BE2C (cell line): ENCODE measurements at regions not wholly inside any gene's neighbourhood (a gene's known extent, or its start where the extent isn't known, plus 50 kb on each side); places are given as distances from the start of the nearest gene placed in this dataset.
"Not testable (repeated sequence)": the region's sequence is repeated elsewhere in the genome, so short reads cannot be mapped to it uniquely, and the experiment has no call there.

Experiments used
- DNase-seq: peaks from one replicate; pipeline ENCODE4 v3.0.0-alpha.2; 2020
- H3K27me3 ChIP-seq: fragments of 250-450 bp; sonication (Bioruptor Pico); 2 replicates; pipeline ENCODE4 v1.5.1; 2020; ENCODE audit warnings: mild to moderate bottlenecking
- H3K36me3 ChIP-seq: fragments of 250-450 bp; sonication (Bioruptor Pico); 2 replicates; pipeline ENCODE4 v1.5.1; 2020; ENCODE audit warnings: mild to moderate bottlenecking
- H3K4me1 ChIP-seq: fragments of 250-450 bp; sonication (Bioruptor Pico); 2 replicates; pipeline ENCODE4 v1.5.1; 2020
- H3K4me3 ChIP-seq: 2 replicates; pipeline ENCODE4 v1.5.1; 2011; ENCODE audit warnings: low read depth, low read length
- H3K9me3 ChIP-seq: fragments of 250-450 bp; sonication (Bioruptor Pico); 2 replicates; pipeline ENCODE4 v1.5.1; 2020
- CTCF ChIP-seq: IDR thresholded peaks from 2 replicates; pipeline ENCODE4 v1.5.1; 2012; ENCODE audit warnings: mild to moderate bottlenecking, low read depth, low read length

GRCh38 chr17:63221939-63222338 lies 224.2 kb downstream of the CYB561 start:
- Histone ChIP-seq H3K4me3 (no peak overlapping the region), H3K36me3 (peaks cover 12% of the 10 kb centered on the region), H3K4me1 (no peaks in the 10 kb centered on the region), H3K9me3 (peaks cover 2% of the 10 kb centered on the region; the same call in 1 of the 2 replicates), H3K27me3 (no peaks in the 10 kb centered on the region)
- TF ChIP-seq CTCF, result no peak
- DNase-seq, result no peak

- DNase-seq, result peak; percentile 23
- Histone ChIP-seq H3K4me3 (no peak overlapping the region), H3K9me3 (peaks cover 2% of the 10 kb centered on the region; the same call in 1 of the 2 replicates), H3K4me1 (no peaks in the 10 kb centered on the region), H3K36me3 (peaks cover 12% of the 10 kb centered on the region), H3K27me3 (no peaks in the 10 kb centered on the region)
- peak; percentile 7; the same call in 1 of the 2 replicates for TF ChIP-seq CTCF
These were observed 223.5 kb downstream of the CYB561 start for GRCh38 chr17:63222655-63223054.

GRCh38 chr17:63223212-63223911 lies 222.7 kb downstream of the CYB561 start:
- H3K36me3 ChIP-seq, result peaks cover 12% of the 10 kb centered on the region
- H3K27me3 ChIP-seq, result no peaks in the 10 kb centered on the region
- H3K9me3 ChIP-seq, result peaks cover 2% of the 10 kb centered on the region; the same call in 1 of the 2 replicates
- no peaks in the 10 kb centered on the region for H3K4me1 ChIP-seq
- TF ChIP-seq CTCF, result no peak
- H3K4me3 ChIP-seq, result no peak overlapping the region
- no peak for DNase-seq

- peaks cover 12% of the 10 kb centered on the region for H3K36me3 ChIP-seq
- DNase-seq, result no peak
- TF ChIP-seq CTCF, result no peak
- no peaks in the 10 kb centered on the region for H3K4me1 ChIP-seq
- H3K9me3 ChIP-seq, result peaks cover 2% of the 10 kb centered on the region; the same call in 1 of the 2 replicates
- H3K4me3 ChIP-seq, result no peak overlapping the region
- no peaks in the 10 kb centered on the region for H3K27me3 ChIP-seq
These were observed 221.5 kb downstream of the CYB561 start for GRCh38 chr17:63224644-63225043.

GRCh38 chr17:63226720-63227119 lies 219.4 kb downstream of the CYB561 start:
- H3K4me3 ChIP-seq, H3K27me3 ChIP-seq, DNase-seq, H3K4me1 ChIP-seq, H3K9me3 ChIP-seq: not testable (repeated sequence)
- peaks cover 14% of the 10 kb centered on the region for H3K36me3 ChIP-seq

- not testable (repeated sequence) for H3K4me1 ChIP-seq, DNase-seq, H3K27me3 ChIP-seq, H3K9me3 ChIP-seq, H3K4me3 ChIP-seq
- H3K36me3 ChIP-seq, result peaks cover 11% of the 10 kb centered on the region
These were observed 215.0 kb downstream of the CYB561 start for GRCh38 chr17:63231015-63231620.

GRCh38 chr17:63232565-63233310 lies 213.4 kb downstream of the CYB561 start:
- peak; percentile 22 for DNase-seq

More at GRCh38 chr17:63232565-63233310, 213.4 kb downstream of the CYB561 start:
- Histone ChIP-seq H3K27me3 (no peaks in the 10 kb centered on the region), H3K4me3 (no peak overlapping the region), H3K9me3 (no peaks in the 10 kb centered on the region), H3K4me1 (no peaks in the 10 kb centered on the region), H3K36me3 (peaks cover 11% of the 10 kb centered on the region)
- TF ChIP-seq CTCF, result peak; percentile 16; the same call in 1 of the 2 replicates
